Suprapubic skin (tissue), 4 donors: ENCODE measurements at regions not wholly inside any gene's neighbourhood (a gene's known extent, or its start where the extent isn't known, plus 50 kb on each side); places are given as distances from the start of the nearest gene placed in this dataset.

Experiments
- DNase-seq, 2 donors: peaks; one replicate each; pipeline ENCODE4 v3.0.0-alpha.2; 2019; ENCODE audit warnings: low spot score in 2 of 2
- H3K27ac ChIP-seq: fragments of 200-600 bp; sonication (generic); one replicate; pipeline ENCODE4 v1.5.1; 2019
- H3K27me3 ChIP-seq: fragments of 200-600 bp; sonication (generic); one replicate; pipeline ENCODE4 v1.5.1; 2019
- H3K36me3 ChIP-seq: fragments of 200-600 bp; sonication (generic); one replicate; pipeline ENCODE4 v1.5.1; 2019
- H3K4me1 ChIP-seq: fragments of 200-600 bp; sonication (generic); one replicate; pipeline ENCODE4 v1.5.1; 2019
- H3K4me3 ChIP-seq: fragments of 200-600 bp; sonication (generic); one replicate; pipeline ENCODE4 v1.5.1; 2019; ENCODE audit warnings: mild to moderate bottlenecking
- H3K9me3 ChIP-seq: fragments of 200-600 bp; sonication (generic); one replicate; pipeline ENCODE4 v1.5.1; 2019
- EP300 ChIP-seq: sonication (generic); formaldehyde crosslinking; IDR thresholded peaks from one replicate; pipeline ENCODE4 v1.6.1; 2017; ENCODE audit warnings: antibody characterized with exemption
- POLR2A ChIP-seq, 2 donors: fragments of 450-650 bp; IDR thresholded peaks; one replicate each; pipeline ENCODE4 v1.6.1; 2017; ENCODE audit warnings: antibody characterized with exemption in 2 of 2, mild to moderate bottlenecking in 2 of 2, moderate library complexity in 2 of 2
- POLR2AphosphoS5 ChIP-seq, 3 donors: sonication (generic); formaldehyde crosslinking; IDR thresholded peaks; one replicate each; pipeline ENCODE4 v1.6.1; 2017; ENCODE audit warnings: antibody characterized with exemption in 3 of 3
- WGBS: methylation state at CpG from one replicate; pipeline ENCODE4 v1.1.5; 2018; 5-methylcytosine and 5-hydroxymethylcytosine counted together
- TF ChIP-seq, protein P1 (sequence below), 2 donors: fragments of 200-600 bp in 1 of 2; fragments of 450-650 bp in 1 of 2; sonication (generic) in 1 of 2; IDR thresholded peaks; one replicate each; pipeline ENCODE4 v1.5.1; 2016 to 2019; ENCODE audit warnings: antibody characterized with exemption in 2 of 2, mild to moderate bottlenecking in 1 of 2, moderate library complexity in 1 of 2

- 42% methylated on average over 1 of the region's 1 CpG for WGBS
- TF ChIP-seq, protein P1, sequence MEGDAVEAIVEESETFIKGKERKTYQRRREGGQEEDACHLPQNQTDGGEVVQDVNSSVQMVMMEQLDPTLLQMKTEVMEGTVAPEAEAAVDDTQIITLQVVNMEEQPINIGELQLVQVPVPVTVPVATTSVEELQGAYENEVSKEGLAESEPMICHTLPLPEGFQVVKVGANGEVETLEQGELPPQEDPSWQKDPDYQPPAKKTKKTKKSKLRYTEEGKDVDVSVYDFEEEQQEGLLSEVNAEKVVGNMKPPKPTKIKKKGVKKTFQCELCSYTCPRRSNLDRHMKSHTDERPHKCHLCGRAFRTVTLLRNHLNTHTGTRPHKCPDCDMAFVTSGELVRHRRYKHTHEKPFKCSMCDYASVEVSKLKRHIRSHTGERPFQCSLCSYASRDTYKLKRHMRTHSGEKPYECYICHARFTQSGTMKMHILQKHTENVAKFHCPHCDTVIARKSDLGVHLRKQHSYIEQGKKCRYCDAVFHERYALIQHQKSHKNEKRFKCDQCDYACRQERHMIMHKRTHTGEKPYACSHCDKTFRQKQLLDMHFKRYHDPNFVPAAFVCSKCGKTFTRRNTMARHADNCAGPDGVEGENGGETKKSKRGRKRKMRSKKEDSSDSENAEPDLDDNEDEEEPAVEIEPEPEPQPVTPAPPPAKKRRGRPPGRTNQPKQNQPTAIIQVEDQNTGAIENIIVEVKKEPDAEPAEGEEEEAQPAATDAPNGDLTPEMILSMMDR (IDR thresholded peaks at IDR 0.05) = no peak
- TF ChIP-seq POLR2A (IDR thresholded peaks at IDR 0.05) (no peak), POLR2AphosphoS5 (IDR thresholded peaks at IDR 0.05) (no peak), EP300 (no peak)
- Histone ChIP-seq H3K9me3 (no peaks in the 10 kb centered on the region), H3K4me1 (no peaks in the 10 kb centered on the region), H3K27ac (no peak overlapping the region), H3K27me3 (no peaks in the 10 kb centered on the region), H3K4me3 (no peak overlapping the region), H3K36me3 (no peaks in the 10 kb centered on the region)
- no peak for DNase-seq
These were observed 107.4 kb downstream of the TMEM200C start for GRCh38 chr18:5787936-5788335.

DNA sequence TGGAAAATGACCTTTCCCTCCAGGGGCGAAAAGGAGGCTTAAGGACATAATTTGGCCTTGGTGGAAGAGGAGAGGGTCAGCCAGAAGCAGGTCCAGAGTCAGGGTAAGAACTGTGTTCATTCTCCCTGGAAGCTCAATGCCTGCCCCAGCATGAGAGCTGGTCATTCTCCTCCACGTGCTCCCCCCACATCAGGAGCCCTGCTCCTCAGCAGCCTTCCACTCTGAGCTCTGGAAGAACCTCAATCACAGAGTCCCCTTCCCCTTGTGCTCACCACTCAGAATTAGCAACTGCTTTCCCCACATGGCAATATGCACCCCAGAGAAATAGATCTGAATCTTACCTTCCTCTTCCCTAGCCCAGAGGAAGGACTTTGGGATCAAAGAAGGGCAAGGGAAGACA lies 115.4 kb downstream of the TMEM200C start:
- no peak for DNase-seq
- WGBS = 48% methylated on average over 2 of the region's 2 CpGs
- Histone ChIP-seq H3K9me3 (no peaks in the 10 kb centered on the region), H3K4me3 (no peak overlapping the region), H3K36me3 (no peaks in the 10 kb centered on the region), H3K27ac (no peak overlapping the region), H3K4me1 (no peaks in the 10 kb centered on the region), H3K27me3 (peaks cover 3% of the 10 kb centered on the region)
- no peak for TF ChIP-seq POLR2AphosphoS5 (IDR thresholded peaks at IDR 0.05)
- TF ChIP-seq, protein P1 (IDR thresholded peaks at IDR 0.05) = no peak
- TF ChIP-seq POLR2A (IDR thresholded peaks at IDR 0.05) = no peak
- TF ChIP-seq EP300 = no peak

GRCh38 chr18:5772306-5773105 lies 122.8 kb downstream of the TMEM200C start:
- no peak overlapping the region for H3K27ac ChIP-seq
- TF ChIP-seq POLR2AphosphoS5 (IDR thresholded peaks at IDR 0.05) (no peak), EP300 (no peak), POLR2A (IDR thresholded peaks at IDR 0.05) (no peak)
- no peak for DNase-seq
- no peaks in the 10 kb centered on the region for H3K4me1 ChIP-seq
- WGBS = 55% methylated on average over 14 of the region's 14 CpGs
- peaks cover 4% of the 10 kb centered on the region for H3K27me3 ChIP-seq
- no peak overlapping the region for H3K4me3 ChIP-seq
- H3K9me3 ChIP-seq = no peaks in the 10 kb centered on the region
- no peaks in the 10 kb centered on the region for H3K36me3 ChIP-seq

- H3K36me3 ChIP-seq = no peaks in the 10 kb centered on the region
- H3K27me3 ChIP-seq = peaks cover 7% of the 10 kb centered on the region
- H3K9me3 ChIP-seq = no peaks in the 10 kb centered on the region
- H3K27ac ChIP-seq = no peak overlapping the region
- no peaks in the 10 kb centered on the region for H3K4me1 ChIP-seq
- 69% methylated on average over 5 of the region's 5 CpGs for WGBS
- TF ChIP-seq POLR2AphosphoS5 (IDR thresholded peaks at IDR 0.05) = no peak
- no peak for TF ChIP-seq POLR2A (IDR thresholded peaks at IDR 0.05)
- no peak for TF ChIP-seq EP300
- TF ChIP-seq, protein P1 (IDR thresholded peaks at IDR 0.05) = no peak
- no peak overlapping the region for H3K4me3 ChIP-seq
- DNase-seq = no peak
These were observed 124.0 kb downstream of the TMEM200C start for GRCh38 chr18:5771343-5771742.

DNA sequence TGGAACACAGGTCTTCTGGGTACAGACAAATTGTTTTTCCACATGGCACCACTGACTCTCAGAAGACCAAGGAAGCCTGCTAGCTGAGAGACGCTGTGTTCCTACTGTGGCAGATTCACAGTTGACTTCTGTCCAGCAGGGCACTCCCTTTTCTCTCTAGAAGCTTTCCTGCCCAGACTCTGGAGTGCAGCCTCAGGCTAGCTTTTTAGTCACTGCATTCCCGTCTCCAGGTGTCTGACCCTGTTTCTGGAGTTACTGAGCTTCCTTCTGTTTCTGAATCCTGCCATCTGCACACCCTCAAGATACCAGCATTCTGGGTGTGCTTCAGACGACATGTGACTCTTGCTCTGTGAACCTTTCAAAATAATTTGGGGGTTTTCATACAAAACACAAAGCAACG lies 125.1 kb downstream of the TMEM200C start:
- no peak for DNase-seq
- no peaks in the 10 kb centered on the region for H3K36me3 ChIP-seq
- TF ChIP-seq POLR2AphosphoS5 (IDR thresholded peaks at IDR 0.05) (no peak), POLR2A (IDR thresholded peaks at IDR 0.05) (no peak), EP300 (no peak)
- TF ChIP-seq, protein P1 (IDR thresholded peaks at IDR 0.05) = no peak
- H3K27me3 ChIP-seq = peaks cover 7% of the 10 kb centered on the region
- no peaks in the 10 kb centered on the region for H3K4me1 ChIP-seq
- WGBS = 44% methylated on average over 4 of the region's 4 CpGs
- no peak overlapping the region for H3K27ac ChIP-seq
- H3K4me3 ChIP-seq = no peak overlapping the region
- no peaks in the 10 kb centered on the region for H3K9me3 ChIP-seq
